ENCODE measurements at regions not wholly inside any gene's neighbourhood (a gene's known extent, or its start where the extent isn't known, plus 50 kb on each side); places are given as distances from the start of the nearest gene placed in this dataset.

- DNase-seq (ENCODE audit: low read depth, low spot score) = no peak
- H3K4me1 ChIP-seq (ENCODE audit: insufficient read depth, insufficient read length) = no peaks in the 10 kb centered on the region
Measured at GRCh38 chr7:22920672-22921071, 93.3 kb downstream of the HYCC1 start.

GRCh38 chr7:22913158-22913557 lies 90.5 kb upstream of the TOMM7 start:
- DNase-seq (ENCODE audit: low read depth, low spot score) = no peak
- TF ChIP-seq YY1 (IDR thresholded peaks at IDR 0.05; ENCODE audit: insufficient read depth, insufficient read length) = no peak
- H3K36me3 ChIP-seq (ENCODE audit: insufficient read depth, insufficient read length, low read length) = no peaks in the 10 kb centered on the region
- H3K9me3 ChIP-seq (ENCODE audit: insufficient read depth, low read length) = peaks cover 21% of the 10 kb centered on the region; the same call in 1 of the 2 replicates
- no peaks in the 10 kb centered on the region for H3K27me3 ChIP-seq (ENCODE audit: insufficient read depth, insufficient read length)
- H3K9ac ChIP-seq (ENCODE audit: insufficient read length, low read depth) = no peak overlapping the region
- H3K4me1 ChIP-seq (ENCODE audit: insufficient read depth, insufficient read length) = no peaks in the 10 kb centered on the region
- no peak overlapping the region for H3K4me3 ChIP-seq (ENCODE audit: insufficient read length, low read depth)

More at GRCh38 chr7:22920672-22921071, 93.3 kb downstream of the HYCC1 start:
- Histone ChIP-seq H3K4me3 (ENCODE audit: insufficient read length, low read depth) (no peak overlapping the region), H3K27me3 (ENCODE audit: insufficient read depth, insufficient read length) (no peaks in the 10 kb centered on the region), H3K36me3 (ENCODE audit: insufficient read depth, insufficient read length, low read length) (no peaks in the 10 kb centered on the region), H3K9me3 (ENCODE audit: insufficient read depth, low read length) (peaks cover 36% of the 10 kb centered on the region), H3K9ac (ENCODE audit: insufficient read length, low read depth) (no peak overlapping the region)
- no peak for TF ChIP-seq SUZ12 (IDR thresholded peaks at IDR 0.05; ENCODE audit: extremely low read depth, insufficient read depth, insufficient read length)
- no peak for TF ChIP-seq YY1 (IDR thresholded peaks at IDR 0.05; ENCODE audit: insufficient read depth, insufficient read length)
- no peak for TF ChIP-seq ZNF274 (IDR thresholded peaks at IDR 0.05; ENCODE audit: low read depth, low read length)

- Histone ChIP-seq H3K27me3 (ENCODE audit: insufficient read depth, insufficient read length) (no peaks in the 10 kb centered on the region), H3K9ac (ENCODE audit: insufficient read length, low read depth) (no peak overlapping the region), H3K36me3 (ENCODE audit: insufficient read depth, insufficient read length, low read length) (no peaks in the 10 kb centered on the region), H3K4me3 (ENCODE audit: insufficient read length, low read depth) (no peak overlapping the region), H3K9me3 (ENCODE audit: insufficient read depth, low read length) (peaks cover 21% of the 10 kb centered on the region; the same call in 1 of the 2 replicates), H3K4me1 (ENCODE audit: insufficient read depth, insufficient read length) (no peaks in the 10 kb centered on the region)
- TF ChIP-seq YY1 (IDR thresholded peaks at IDR 0.05; ENCODE audit: insufficient read depth, insufficient read length) (no peak), ZNF274 (IDR thresholded peaks at IDR 0.05; ENCODE audit: low read depth, low read length) (no peak), SUZ12 (IDR thresholded peaks at IDR 0.05; ENCODE audit: extremely low read depth, insufficient read depth, insufficient read length) (no peak)
- no peak for DNase-seq (ENCODE audit: low read depth, low spot score)
Measured at GRCh38 chr7:22911889-22912288, 89.2 kb upstream of the TOMM7 start.

GRCh38 chr7:22909917-22910316 lies 87.3 kb upstream of the TOMM7 start:
- no peak for DNase-seq (ENCODE audit: low read depth, low spot score)
- Histone ChIP-seq H3K4me1 (ENCODE audit: insufficient read depth, insufficient read length) (no peaks in the 10 kb centered on the region), H3K9ac (ENCODE audit: insufficient read length, low read depth) (no peak overlapping the region), H3K36me3 (ENCODE audit: insufficient read depth, insufficient read length, low read length) (no peaks in the 10 kb centered on the region), H3K9me3 (ENCODE audit: insufficient read depth, low read length) (peaks cover 20% of the 10 kb centered on the region; the same call in 1 of the 2 replicates), H3K27me3 (ENCODE audit: insufficient read depth, insufficient read length) (no peaks in the 10 kb centered on the region), H3K4me3 (ENCODE audit: insufficient read length, low read depth) (no peak overlapping the region)
- no peak for TF ChIP-seq YY1 (IDR thresholded peaks at IDR 0.05; ENCODE audit: insufficient read depth, insufficient read length)
- TF ChIP-seq SUZ12 (IDR thresholded peaks at IDR 0.05; ENCODE audit: extremely low read depth, insufficient read depth, insufficient read length) = no peak
- no peak for TF ChIP-seq ZNF274 (IDR thresholded peaks at IDR 0.05; ENCODE audit: low read depth, low read length)

- no peaks in the 10 kb centered on the region for H3K27me3 ChIP-seq (ENCODE audit: insufficient read depth, insufficient read length)
- DNase-seq (ENCODE audit: low read depth, low spot score) = no peak
- H3K9me3 ChIP-seq (ENCODE audit: insufficient read depth, low read length) = peaks cover 7% of the 10 kb centered on the region
- H3K4me3 ChIP-seq (ENCODE audit: insufficient read length, low read depth) = no peak overlapping the region
- no peaks in the 10 kb centered on the region for H3K4me1 ChIP-seq (ENCODE audit: insufficient read depth, insufficient read length)
- TF ChIP-seq YY1 (IDR thresholded peaks at IDR 0.05; ENCODE audit: insufficient read depth, insufficient read length) (no peak), ZNF274 (IDR thresholded peaks at IDR 0.05; ENCODE audit: low read depth, low read length) (no peak), SUZ12 (IDR thresholded peaks at IDR 0.05; ENCODE audit: extremely low read depth, insufficient read depth, insufficient read length) (no peak)
- H3K9ac ChIP-seq (ENCODE audit: insufficient read length, low read depth) = no peak overlapping the region
- H3K36me3 ChIP-seq (ENCODE audit: insufficient read depth, insufficient read length, low read length) = no peaks in the 10 kb centered on the region
Measured at GRCh38 chr7:22907805-22908204, 85.2 kb upstream of the TOMM7 start.

- DNase-seq (ENCODE audit: low read depth, low spot score) = no peak
Measured at GRCh38 chr7:22900784-22901183, 78.1 kb upstream of the TOMM7 start.

GRCh38 chr7:22900101-22900500 lies 77.5 kb upstream of the TOMM7 start:
- DNase-seq (ENCODE audit: low read depth, low spot score) = no peak
- Histone ChIP-seq H3K27me3 (ENCODE audit: insufficient read depth, insufficient read length) (no peaks in the 10 kb centered on the region), H3K9ac (ENCODE audit: insufficient read length, low read depth) (no peak overlapping the region), H3K36me3 (ENCODE audit: insufficient read depth, insufficient read length, low read length) (no peaks in the 10 kb centered on the region), H3K4me3 (ENCODE audit: insufficient read length, low read depth) (no peak overlapping the region), H3K9me3 (ENCODE audit: insufficient read depth, low read length) (no peaks in the 10 kb centered on the region; the same call in 1 of the 2 replicates), H3K4me1 (ENCODE audit: insufficient read depth, insufficient read length) (no peaks in the 10 kb centered on the region)
- no peak for TF ChIP-seq ZNF274 (IDR thresholded peaks at IDR 0.05; ENCODE audit: low read depth, low read length)
- TF ChIP-seq YY1 (IDR thresholded peaks at IDR 0.05; ENCODE audit: insufficient read depth, insufficient read length) = no peak
- TF ChIP-seq SUZ12 (IDR thresholded peaks at IDR 0.05; ENCODE audit: extremely low read depth, insufficient read depth, insufficient read length) = no peak

More at GRCh38 chr7:22900784-22901183, 78.1 kb upstream of the TOMM7 start:
- Histone ChIP-seq H3K9me3 (ENCODE audit: insufficient read depth, low read length) (no peaks in the 10 kb centered on the region; the same call in 1 of the 2 replicates), H3K4me3 (ENCODE audit: insufficient read length, low read depth) (no peak overlapping the region), H3K36me3 (ENCODE audit: insufficient read depth, insufficient read length, low read length) (no peaks in the 10 kb centered on the region), H3K4me1 (ENCODE audit: insufficient read depth, insufficient read length) (no peaks in the 10 kb centered on the region), H3K9ac (ENCODE audit: insufficient read length, low read depth) (no peak overlapping the region), H3K27me3 (ENCODE audit: insufficient read depth, insufficient read length) (no peaks in the 10 kb centered on the region)
- no peak for TF ChIP-seq SUZ12 (IDR thresholded peaks at IDR 0.05; ENCODE audit: extremely low read depth, insufficient read depth, insufficient read length)
- no peak for TF ChIP-seq ZNF274 (IDR thresholded peaks at IDR 0.05; ENCODE audit: low read depth, low read length)
- no peak for TF ChIP-seq YY1 (IDR thresholded peaks at IDR 0.05; ENCODE audit: insufficient read depth, insufficient read length)
